Peyer's patch (tissue), 4 donors: ENCODE measurements at regions not wholly inside any gene's neighbourhood (a gene's known extent, or its start where the extent isn't known, plus 50 kb on each side); places are given as distances from the start of the nearest gene placed in this dataset.

Experiments
- POLR2A ChIP-seq, 2 donors: fragments of 450-650 bp; IDR thresholded peaks; one replicate each; pipeline ENCODE4 v1.5.1; 2017; ENCODE audit warnings: antibody characterized with exemption in 2 of 2, mild to moderate bottlenecking in 2 of 2, moderate library complexity in 2 of 2
- TF ChIP-seq, protein P1 (sequence below), 6 experiments: fragments of 450-650 bp in 4 of 6; fragments of 200-600 bp in 2 of 6; sonication (generic) in 1 of 6; IDR thresholded peaks; one replicate each; pipeline ENCODE4 v1.5.1; 2017 to 2019; ENCODE audit warnings: antibody characterized with exemption in 6 of 6, mild to moderate bottlenecking in 3 of 6, moderate library complexity in 1 of 6

GRCh38 chr16:35543486-35543885 is 2084.1 kb downstream of the TP53TG3F start:
- TF ChIP-seq, protein P1, sequence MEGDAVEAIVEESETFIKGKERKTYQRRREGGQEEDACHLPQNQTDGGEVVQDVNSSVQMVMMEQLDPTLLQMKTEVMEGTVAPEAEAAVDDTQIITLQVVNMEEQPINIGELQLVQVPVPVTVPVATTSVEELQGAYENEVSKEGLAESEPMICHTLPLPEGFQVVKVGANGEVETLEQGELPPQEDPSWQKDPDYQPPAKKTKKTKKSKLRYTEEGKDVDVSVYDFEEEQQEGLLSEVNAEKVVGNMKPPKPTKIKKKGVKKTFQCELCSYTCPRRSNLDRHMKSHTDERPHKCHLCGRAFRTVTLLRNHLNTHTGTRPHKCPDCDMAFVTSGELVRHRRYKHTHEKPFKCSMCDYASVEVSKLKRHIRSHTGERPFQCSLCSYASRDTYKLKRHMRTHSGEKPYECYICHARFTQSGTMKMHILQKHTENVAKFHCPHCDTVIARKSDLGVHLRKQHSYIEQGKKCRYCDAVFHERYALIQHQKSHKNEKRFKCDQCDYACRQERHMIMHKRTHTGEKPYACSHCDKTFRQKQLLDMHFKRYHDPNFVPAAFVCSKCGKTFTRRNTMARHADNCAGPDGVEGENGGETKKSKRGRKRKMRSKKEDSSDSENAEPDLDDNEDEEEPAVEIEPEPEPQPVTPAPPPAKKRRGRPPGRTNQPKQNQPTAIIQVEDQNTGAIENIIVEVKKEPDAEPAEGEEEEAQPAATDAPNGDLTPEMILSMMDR (IDR thresholded peaks at IDR 0.05): no peak
- TF ChIP-seq POLR2A (IDR thresholded peaks at IDR 0.05): no peak
